Endothelial cell of umbilical vein (primary cell): ENCODE measurements at regions not wholly inside any gene's neighbourhood (a gene's known extent, or its start where the extent isn't known, plus 50 kb on each side); places are given as distances from the start of the nearest gene placed in this dataset.

Source experiments
- BruUV-seq: library from RNA; stranded (reverse); fragments of 400-500 nt; replicated peaks from 2 replicates; lab custom pipeline; 2021; lab: Mats Ljungman, UMichigan
- CTCF ChIA-PET: fragments of 300-600, 350-600 bp; sonication (Branson Sonifier 250); formaldehyde crosslinking; loops from one replicate; lab custom pipeline; 2021; ENCODE audit warnings: antibody characterized with exemption, inconsistent platforms; lab: Charles Lee
- POLR2A ChIA-PET: fragments of 300-600, 350-600 bp; sonication (Branson Sonifier 250); formaldehyde crosslinking; loops from one replicate; lab custom pipeline; 2021; ENCODE audit warnings: antibody characterized with exemption, inconsistent platforms; lab: Charles Lee
- DNase-seq: peaks from one replicate; pipeline ENCODE4 v3.0.0-alpha.2; 2011; ENCODE audit warnings: low read depth, low spot score
- FAIRE-seq: peaks from 2 replicates; lab custom pipeline; 2011; peaks lifted over from hg19 to GRCh38; lab: Jason Lieb, UNC
- H2AFZ ChIP-seq: 2 replicates; pipeline ENCODE4 v1.6.0; 2012; ENCODE audit warnings: low read depth, low read length, control low read depth, inconsistent platforms
- H3K27ac ChIP-seq: 2 replicates; pipeline ENCODE4 v1.5.1; 2011; ENCODE audit warnings: low read depth, mild to moderate bottlenecking, control low read depth, low read length, moderate library complexity; ENCODE audit not compliant: insufficient read depth
- H3K27me3 ChIP-seq, 2 experiments: 2 replicates each; pipeline versions ENCODE4 v1.6.0 to v1.6.1; 2011; ENCODE audit warnings: low read length in 2 of 2, mixed read lengths in 1 of 2; ENCODE audit not compliant: control insufficient read depth in 2 of 2, insufficient read depth in 2 of 2
- H3K36me3 ChIP-seq, 2 experiments: 2 replicates in 1 of 2; 3 replicates in 1 of 2; pipeline ENCODE4 v1.5.1; 2011; ENCODE audit warnings: low read length in 2 of 2, mild to moderate bottlenecking in 1 of 2, moderate library complexity in 1 of 2; ENCODE audit not compliant: control insufficient read depth in 2 of 2, insufficient read depth in 2 of 2; ENCODE audit errors: extremely low read depth in 1 of 2
- H3K4me1 ChIP-seq: 3 replicates; pipeline ENCODE4 v1.5.1; 2011; ENCODE audit warnings: mild to moderate bottlenecking, low read length; ENCODE audit not compliant: control insufficient read depth, insufficient read depth; ENCODE audit errors: extremely low read depth
- H3K4me2 ChIP-seq: 2 replicates; pipeline ENCODE4 v1.6.1; 2011; ENCODE audit warnings: low read length, control low read depth, mixed read lengths; ENCODE audit not compliant: insufficient read depth
- H3K4me3 ChIP-seq, 3 experiments: fragments of 200-600 bp in 1 of 3; sonication (generic), shearing (Covaris generic) in 1 of 3; replicated peaks in 1 of 3; 2 replicates each; pipeline ENCODE4 v1.5.1; 2011 to 2016; ENCODE audit warnings: control low read depth in 3 of 3, low read length in 3 of 3, mild to moderate bottlenecking in 2 of 3, inconsistent platforms in 1 of 3, low read depth in 1 of 3, moderate library complexity in 1 of 3; ENCODE audit not compliant: insufficient read depth in 1 of 3
- H3K79me2 ChIP-seq: 2 replicates; pipeline ENCODE4 v1.6.0; 2012; ENCODE audit warnings: low read length, inconsistent platforms; ENCODE audit not compliant: control insufficient read depth, insufficient read depth
- H3K9ac ChIP-seq: replicated peaks from 2 replicates; pipeline ENCODE3; 2011; ENCODE audit warnings: low read length, control low read depth; ENCODE audit not compliant: insufficient read depth; ENCODE audit errors: extremely low read depth
- H3K9me1 ChIP-seq: replicated peaks from 3 replicates; pipeline ENCODE4 v1.6.0; 2011; ENCODE audit warnings: mild to moderate bottlenecking, low read length; ENCODE audit not compliant: control insufficient read depth, insufficient read depth; ENCODE audit errors: extremely low read depth
- H3K9me3 ChIP-seq: replicated peaks from 2 replicates; pipeline ENCODE4 v1.5.1; 2012; ENCODE audit warnings: low read length, inconsistent platforms; ENCODE audit not compliant: control insufficient read depth, insufficient read depth
- H4K20me1 ChIP-seq: replicated peaks from 2 replicates; pipeline ENCODE3; 2011; ENCODE audit warnings: mild to moderate bottlenecking, low read length; ENCODE audit not compliant: control insufficient read depth, insufficient read depth; ENCODE audit errors: extremely low read depth
- EZH2 ChIP-seq: IDR thresholded peaks from 2 replicates; pipeline ENCODE4 v1.6.1; 2012; ENCODE audit warnings: borderline replicate concordance, low read depth, mild to moderate bottlenecking, moderate library complexity, low read length, inconsistent platforms; ENCODE audit not compliant: severe bottlenecking
- FOS ChIP-seq: IDR thresholded peaks from 2 replicates; pipeline ENCODE4 v1.6.1; 2011; ENCODE audit warnings: mild to moderate bottlenecking, low read length, moderate library complexity, borderline replicate concordance; ENCODE audit not compliant: insufficient read depth
- GATA2 ChIP-seq: IDR thresholded peaks from 2 replicates; pipeline ENCODE4 v1.7.0; 2011; ENCODE audit warnings: low read depth, mild to moderate bottlenecking, moderate library complexity, mixed read lengths, low read length; ENCODE audit not compliant: insufficient read length, insufficient read depth
- JUN ChIP-seq: IDR thresholded peaks from 2 replicates; pipeline ENCODE4 v1.6.1; 2011; ENCODE audit warnings: borderline replicate concordance, low read depth; ENCODE audit not compliant: insufficient read length, insufficient read depth
- MAX ChIP-seq: IDR thresholded peaks from 2 replicates; pipeline ENCODE4 v1.6.1; 2011; ENCODE audit not compliant: insufficient read depth, insufficient read length
- MYC ChIP-seq: IDR thresholded peaks from one replicate; pipeline ENCODE4 v1.6.1; 2011; ENCODE audit warnings: mild to moderate bottlenecking, low read depth, low read length
- dilution Hi-C: fragments of 300-500 bp; cut with MboI; formaldehyde crosslinking; loops from one replicate; pipeline ENCODE4 v1.15.0; 2019; ENCODE audit warnings: low sequenced_read_pairs; ENCODE audit not compliant: extremely low pct_ligation_motif_present
- intact Hi-C: fragments of 100-400 bp; cut with micrococcal nuclease; formaldehyde crosslinking; loops from one replicate; pipeline ENCODE4 v1.10.0; 2022
- TF ChIP-seq, protein P1 (sequence below), 2 donors: IDR thresholded peaks; 1 replicate in 1 of 2; 2 replicates in 1 of 2; pipeline ENCODE4 v1.5.1; 2011; ENCODE audit warnings: low read length in 2 of 2, mild to moderate bottlenecking in 2 of 2, moderate library complexity in 2 of 2, control low read depth in 1 of 2, inconsistent platforms in 1 of 2, low read depth in 1 of 2; ENCODE audit not compliant: insufficient read depth in 1 of 2; ENCODE audit errors: extremely low read depth in 1 of 2

- Histone ChIP-seq H3K9me3 (no peaks in the 10 kb centered on the region), H4K20me1 (no peaks in the 10 kb centered on the region), H3K27ac (no peak overlapping the region), H3K9me1 (no peaks in the 10 kb centered on the region), H3K79me2 (no peaks in the 10 kb centered on the region), H2AFZ (no peak overlapping the region), H3K36me3 (no peaks in the 10 kb centered on the region), H3K27me3 (no peaks in the 10 kb centered on the region), H3K4me2 (no peak overlapping the region), H3K9ac (no peak overlapping the region), H3K4me3 (no peak overlapping the region), H3K4me1 (no peaks in the 10 kb centered on the region)
- intact Hi-C loops, result no loop called here
- no TSS peak for BruUV-seq
- DNase-seq (no peak), FAIRE-seq (no peak)
- no peak for TF ChIP-seq EZH2
- TF ChIP-seq FOS, result no peak
- no peak for TF ChIP-seq JUN
- no peak for TF ChIP-seq MAX
- no peak for TF ChIP-seq MYC
- TF ChIP-seq GATA2, result no peak
- TF ChIP-seq, protein P1, sequence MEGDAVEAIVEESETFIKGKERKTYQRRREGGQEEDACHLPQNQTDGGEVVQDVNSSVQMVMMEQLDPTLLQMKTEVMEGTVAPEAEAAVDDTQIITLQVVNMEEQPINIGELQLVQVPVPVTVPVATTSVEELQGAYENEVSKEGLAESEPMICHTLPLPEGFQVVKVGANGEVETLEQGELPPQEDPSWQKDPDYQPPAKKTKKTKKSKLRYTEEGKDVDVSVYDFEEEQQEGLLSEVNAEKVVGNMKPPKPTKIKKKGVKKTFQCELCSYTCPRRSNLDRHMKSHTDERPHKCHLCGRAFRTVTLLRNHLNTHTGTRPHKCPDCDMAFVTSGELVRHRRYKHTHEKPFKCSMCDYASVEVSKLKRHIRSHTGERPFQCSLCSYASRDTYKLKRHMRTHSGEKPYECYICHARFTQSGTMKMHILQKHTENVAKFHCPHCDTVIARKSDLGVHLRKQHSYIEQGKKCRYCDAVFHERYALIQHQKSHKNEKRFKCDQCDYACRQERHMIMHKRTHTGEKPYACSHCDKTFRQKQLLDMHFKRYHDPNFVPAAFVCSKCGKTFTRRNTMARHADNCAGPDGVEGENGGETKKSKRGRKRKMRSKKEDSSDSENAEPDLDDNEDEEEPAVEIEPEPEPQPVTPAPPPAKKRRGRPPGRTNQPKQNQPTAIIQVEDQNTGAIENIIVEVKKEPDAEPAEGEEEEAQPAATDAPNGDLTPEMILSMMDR (IDR thresholded peaks at IDR 0.05; ENCODE audit: extremely low read depth in 1 of 2, insufficient read depth in 1 of 2, low read depth in 1 of 2, low read length in 2 of 2), result no peak
- ChIA-PET POLR2A (no interaction called here), CTCF (interaction anchor here (1.4 kb wide), 1 partner anchor 9 kb away, joined by 5 read pairs; no protein-coding TSS in a partner anchor)
- dilution Hi-C loops, result no loop called here
Measured at GRCh38 chr18:55124078-55124763, 165.0 kb upstream of the CCDC68 start.
